Lower leg skin (tissue), 3 donors: ENCODE measurements at regions not wholly inside any gene's neighbourhood (a gene's known extent, or its start where the extent isn't known, plus 50 kb on each side); places are given as distances from the start of the nearest gene placed in this dataset.

Experiments used
- POLR2A ChIP-seq, 2 donors: fragments of 450-650 bp; IDR thresholded peaks; one replicate each; pipeline ENCODE4 v1.6.1; 2016 to 2017; ENCODE audit warnings: antibody characterized with exemption in 2 of 2, mild to moderate bottlenecking in 1 of 2, moderate library complexity in 1 of 2
- TF ChIP-seq, protein P1 (sequence below), 3 donors: fragments of 450-650 bp; IDR thresholded peaks; one replicate each; pipeline ENCODE4 v1.5.1; 2016; ENCODE audit warnings: antibody characterized with exemption in 3 of 3, mild to moderate bottlenecking in 3 of 3, moderate library complexity in 2 of 3

DNA sequence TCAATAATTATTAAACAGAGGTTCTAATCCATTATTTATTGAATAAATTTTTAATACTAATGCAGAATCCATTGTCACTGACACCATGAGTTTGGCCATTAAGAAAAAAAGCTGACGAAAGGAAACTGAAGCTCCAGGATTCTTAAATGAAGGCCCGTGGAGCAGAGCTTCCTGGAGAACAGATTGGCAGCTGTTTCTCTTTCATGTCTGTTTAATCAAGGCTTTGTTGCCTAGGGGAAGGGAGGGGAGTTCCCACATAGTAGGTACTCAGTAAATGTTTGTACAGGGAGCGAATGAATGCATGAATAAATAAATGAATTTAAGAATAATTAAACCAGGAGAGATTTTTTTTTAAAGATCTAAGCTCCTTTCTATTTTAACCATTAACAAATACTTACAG is 315.1 kb upstream of the KLHL29 start:
- TF ChIP-seq, protein P1, sequence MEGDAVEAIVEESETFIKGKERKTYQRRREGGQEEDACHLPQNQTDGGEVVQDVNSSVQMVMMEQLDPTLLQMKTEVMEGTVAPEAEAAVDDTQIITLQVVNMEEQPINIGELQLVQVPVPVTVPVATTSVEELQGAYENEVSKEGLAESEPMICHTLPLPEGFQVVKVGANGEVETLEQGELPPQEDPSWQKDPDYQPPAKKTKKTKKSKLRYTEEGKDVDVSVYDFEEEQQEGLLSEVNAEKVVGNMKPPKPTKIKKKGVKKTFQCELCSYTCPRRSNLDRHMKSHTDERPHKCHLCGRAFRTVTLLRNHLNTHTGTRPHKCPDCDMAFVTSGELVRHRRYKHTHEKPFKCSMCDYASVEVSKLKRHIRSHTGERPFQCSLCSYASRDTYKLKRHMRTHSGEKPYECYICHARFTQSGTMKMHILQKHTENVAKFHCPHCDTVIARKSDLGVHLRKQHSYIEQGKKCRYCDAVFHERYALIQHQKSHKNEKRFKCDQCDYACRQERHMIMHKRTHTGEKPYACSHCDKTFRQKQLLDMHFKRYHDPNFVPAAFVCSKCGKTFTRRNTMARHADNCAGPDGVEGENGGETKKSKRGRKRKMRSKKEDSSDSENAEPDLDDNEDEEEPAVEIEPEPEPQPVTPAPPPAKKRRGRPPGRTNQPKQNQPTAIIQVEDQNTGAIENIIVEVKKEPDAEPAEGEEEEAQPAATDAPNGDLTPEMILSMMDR (IDR thresholded peaks at IDR 0.05), result no peak
- TF ChIP-seq POLR2A (IDR thresholded peaks at IDR 0.05), result no peak
